ENCODE measurements at regions not wholly inside any gene's neighbourhood (a gene's known extent, or its start where the extent isn't known, plus 50 kb on each side); places are given as distances from the start of the nearest gene placed in this dataset.

GRCh38 chr13:72316716-72317115 is 410.7 kb downstream of the MZT1 start:
- no peak for TF ChIP-seq HCFC1 (IDR thresholded peaks at IDR 0.05; ENCODE audit: low read depth, low read length)
- TF ChIP-seq ZBTB33 (CRISPR knock-in tag; IDR thresholded peaks at IDR 0.05) = no peak
- TF ChIP-seq CTCF (CRISPR knock-in tag; IDR thresholded peaks at IDR 0.05) = no peak
- TF ChIP-seq KLF15 (CRISPR knock-in tag; IDR thresholded peaks at IDR 0.05; ENCODE audit: borderline replicate concordance) = no peak
